ENCODE measurements at regions not wholly inside any gene's neighbourhood (a gene's known extent, or its start where the extent isn't known, plus 50 kb on each side); places are given as distances from the start of the nearest gene placed in this dataset.

DNA sequence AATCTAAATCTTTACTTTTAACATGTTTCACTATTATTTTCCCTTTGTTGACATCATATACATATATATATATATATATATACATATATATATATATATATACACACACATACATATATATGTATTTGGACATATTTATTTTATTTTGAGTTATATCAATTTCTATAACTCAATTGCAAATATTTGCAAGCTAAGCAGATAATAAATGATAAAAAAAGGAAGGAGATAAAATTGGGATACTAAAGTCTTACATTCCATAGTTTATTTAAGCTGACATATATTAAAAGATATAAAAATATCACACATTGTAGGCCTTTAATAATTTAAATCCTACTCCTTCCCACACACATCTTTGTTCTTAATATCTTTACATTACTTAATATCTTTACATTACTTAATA, 372.2 kb downstream of the GRXCR1 start:
- TF ChIP-seq, protein P1, sequence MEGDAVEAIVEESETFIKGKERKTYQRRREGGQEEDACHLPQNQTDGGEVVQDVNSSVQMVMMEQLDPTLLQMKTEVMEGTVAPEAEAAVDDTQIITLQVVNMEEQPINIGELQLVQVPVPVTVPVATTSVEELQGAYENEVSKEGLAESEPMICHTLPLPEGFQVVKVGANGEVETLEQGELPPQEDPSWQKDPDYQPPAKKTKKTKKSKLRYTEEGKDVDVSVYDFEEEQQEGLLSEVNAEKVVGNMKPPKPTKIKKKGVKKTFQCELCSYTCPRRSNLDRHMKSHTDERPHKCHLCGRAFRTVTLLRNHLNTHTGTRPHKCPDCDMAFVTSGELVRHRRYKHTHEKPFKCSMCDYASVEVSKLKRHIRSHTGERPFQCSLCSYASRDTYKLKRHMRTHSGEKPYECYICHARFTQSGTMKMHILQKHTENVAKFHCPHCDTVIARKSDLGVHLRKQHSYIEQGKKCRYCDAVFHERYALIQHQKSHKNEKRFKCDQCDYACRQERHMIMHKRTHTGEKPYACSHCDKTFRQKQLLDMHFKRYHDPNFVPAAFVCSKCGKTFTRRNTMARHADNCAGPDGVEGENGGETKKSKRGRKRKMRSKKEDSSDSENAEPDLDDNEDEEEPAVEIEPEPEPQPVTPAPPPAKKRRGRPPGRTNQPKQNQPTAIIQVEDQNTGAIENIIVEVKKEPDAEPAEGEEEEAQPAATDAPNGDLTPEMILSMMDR (IDR thresholded peaks at IDR 0.05) = no peak
- H3K9me3 ChIP-seq = peaks cover 0 to 6% of the 10 kb centered on the region in 2 donors
- no peaks in the 10 kb centered on the region for H3K27me3 ChIP-seq
- no peak for DNase-seq (ENCODE audit: low spot score in 2 of 2)
- H3K36me3 ChIP-seq = no peaks in the 10 kb centered on the region
- H3K4me3 ChIP-seq = no peak overlapping the region
- intact Hi-C loops (cut with DNase I) = no loop called here
- no peak overlapping the region for H3K27ac ChIP-seq
- H3K4me1 ChIP-seq = no peaks in the 10 kb centered on the region

DNA sequence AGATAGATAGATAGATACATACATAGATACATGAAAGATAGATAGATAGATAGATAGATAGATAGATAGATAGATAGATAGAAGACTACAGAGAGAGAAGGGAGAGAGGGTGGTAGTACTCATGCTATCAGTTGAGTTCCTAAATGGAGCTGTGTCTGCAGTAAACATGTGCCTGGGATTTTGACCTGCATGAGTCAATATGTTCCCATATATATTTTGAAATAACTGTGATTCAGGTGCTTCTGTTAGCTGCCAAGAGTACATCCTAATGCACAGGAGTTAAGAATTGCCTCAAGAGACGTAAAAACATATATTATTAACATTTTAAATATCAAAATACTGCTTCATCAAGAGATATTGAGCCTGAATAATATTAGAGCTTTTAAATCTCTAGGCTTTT, 379.4 kb downstream of the GRXCR1 start:
- Histone ChIP-seq H3K9me3 (no peaks in the 10 kb centered on the region), H3K27me3 (no peaks in the 10 kb centered on the region), H3K4me1 (no peaks in the 10 kb centered on the region), H3K27ac (no peak overlapping the region), H3K36me3 (no peaks in the 10 kb centered on the region), H3K4me3 (no peak overlapping the region)
- intact Hi-C loops (cut with DNase I) = no loop called here
- DNase-seq (ENCODE audit: low spot score in 2 of 2) = no peak
- TF ChIP-seq, protein P1 (IDR thresholded peaks at IDR 0.05) = no peak

DNA sequence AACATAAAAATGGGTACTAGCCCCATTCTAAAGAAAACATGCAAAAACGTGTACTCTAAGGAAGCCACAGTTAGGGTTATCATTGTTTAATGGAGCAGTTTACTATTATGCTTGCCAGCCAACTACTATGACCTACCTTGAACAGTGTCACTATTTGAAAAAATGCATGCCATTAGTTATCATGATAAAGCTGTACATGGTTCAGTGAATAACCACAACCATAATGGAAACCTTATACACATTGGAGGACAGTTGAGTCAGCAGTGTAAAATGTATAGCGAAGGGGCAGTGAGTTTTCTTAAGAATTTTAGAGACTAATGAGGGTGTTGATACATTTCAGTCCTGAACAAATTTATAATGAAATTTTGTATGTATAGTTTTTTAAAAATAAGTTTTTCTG, 381.9 kb downstream of the GRXCR1 start:
- H3K27me3 ChIP-seq = no peaks in the 10 kb centered on the region
- TF ChIP-seq, protein P1 (IDR thresholded peaks at IDR 0.05) = no peak
- H3K9me3 ChIP-seq = no peaks in the 10 kb centered on the region
- no peaks in the 10 kb centered on the region for H3K4me1 ChIP-seq
- no peak for DNase-seq (ENCODE audit: low spot score in 2 of 2)
- H3K27ac ChIP-seq = no peak overlapping the region
- no peak overlapping the region for H3K4me3 ChIP-seq
- no peaks in the 10 kb centered on the region for H3K36me3 ChIP-seq
- intact Hi-C loops (cut with DNase I) = no loop called here

- Histone ChIP-seq H3K9me3 (no peaks in the 10 kb centered on the region), H3K27me3 (no peaks in the 10 kb centered on the region), H3K4me1 (no peaks in the 10 kb centered on the region), H3K27ac (no peak overlapping the region), H3K4me3 (no peak overlapping the region), H3K36me3 (no peaks in the 10 kb centered on the region)
- DNase-seq (ENCODE audit: low spot score in 2 of 2) = no peak
- TF ChIP-seq, protein P1 (IDR thresholded peaks at IDR 0.05) = no peak
- intact Hi-C loops (cut with DNase I) = no loop called here
These were observed 383.3 kb downstream of the GRXCR1 start for GRCh38 chr4:43275779-43276178.

- Histone ChIP-seq H3K27me3 (no peaks in the 10 kb centered on the region), H3K27ac (no peak overlapping the region), H3K36me3 (no peaks in the 10 kb centered on the region), H3K4me3 (no peak overlapping the region), H3K4me1 (no peaks in the 10 kb centered on the region), H3K9me3 (no peaks in the 10 kb centered on the region)
- DNase-seq (ENCODE audit: low spot score in 2 of 2) = no peak
- intact Hi-C loops (cut with DNase I) = no loop called here
- TF ChIP-seq, protein P1 (IDR thresholded peaks at IDR 0.05) = no peak
These were observed 383.8 kb downstream of the GRXCR1 start for GRCh38 chr4:43276321-43276720.

DNA sequence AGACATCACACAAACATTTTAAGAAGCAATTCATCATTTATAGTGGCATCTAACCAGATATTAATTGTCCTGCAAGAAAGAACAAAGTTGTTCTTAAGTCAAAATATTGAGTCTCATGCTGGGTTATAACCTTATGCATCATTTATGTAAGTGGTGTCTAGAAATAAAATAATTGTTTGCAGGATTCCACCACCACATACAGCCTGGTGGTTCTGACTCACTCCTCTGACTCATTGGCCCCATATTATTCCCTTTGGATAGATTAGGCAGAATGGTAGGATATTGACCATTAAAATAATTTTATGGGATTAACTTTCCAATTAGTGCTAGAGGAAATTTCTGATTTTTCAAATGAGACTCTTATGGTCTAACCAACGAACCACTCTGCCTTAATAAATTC, 384.5 kb downstream of the GRXCR1 start:
- H3K27ac ChIP-seq = no peak overlapping the region
- intact Hi-C loops (cut with DNase I) = no loop called here
- no peak overlapping the region for H3K4me3 ChIP-seq
- no peaks in the 10 kb centered on the region for H3K27me3 ChIP-seq
- TF ChIP-seq, protein P1 (IDR thresholded peaks at IDR 0.05) = no peak
- H3K9me3 ChIP-seq = no peaks in the 10 kb centered on the region
- no peak for DNase-seq (ENCODE audit: low spot score in 2 of 2)
- no peaks in the 10 kb centered on the region for H3K36me3 ChIP-seq
- H3K4me1 ChIP-seq = no peaks in the 10 kb centered on the region

Data from ascending aorta (tissue), 2 donors.